ENCODE measurements at regions not wholly inside any gene's neighbourhood (a gene's known extent, or its start where the extent isn't known, plus 50 kb on each side); places are given as distances from the start of the nearest gene placed in this dataset.

GRCh38 chr12:97169889-97170567 lies 263.0 kb downstream of the NEDD1 start:
- no peak for TF ChIP-seq CTCF (IDR thresholded peaks at IDR 0.05)
- Histone ChIP-seq H3K9me3 (no peaks in the 10 kb centered on the region), H3K27me3 (no peaks in the 10 kb centered on the region), H3K27ac (no peak overlapping the region), H3K4me3 (no peak overlapping the region), H3K4me1 (no peaks in the 10 kb centered on the region), H3K36me3 (no peaks in the 10 kb centered on the region)
- no peak for DNase-seq (ENCODE audit: low spot score)

GRCh38 chr12:97173688-97174410 lies 266.8 kb downstream of the NEDD1 start:
- Histone ChIP-seq H3K27me3 (no peaks in the 10 kb centered on the region), H3K36me3 (no peaks in the 10 kb centered on the region), H3K9me3 (no peaks in the 10 kb centered on the region), H3K4me1 (no peaks in the 10 kb centered on the region), H3K4me3 (no peak overlapping the region), H3K27ac (no peak overlapping the region)
- no peak for DNase-seq (ENCODE audit: low spot score)
- TF ChIP-seq CTCF (IDR thresholded peaks at IDR 0.05) = no peak

GRCh38 chr12:97177481-97177880 lies 270.4 kb downstream of the NEDD1 start:
- Histone ChIP-seq H3K9me3 (no peaks in the 10 kb centered on the region), H3K27ac (no peak overlapping the region), H3K36me3 (no peaks in the 10 kb centered on the region), H3K4me3 (no peak overlapping the region), H3K4me1 (no peaks in the 10 kb centered on the region), H3K27me3 (no peaks in the 10 kb centered on the region)
- no peak for DNase-seq (ENCODE audit: low spot score)
- TF ChIP-seq CTCF (IDR thresholded peaks at IDR 0.05) = no peak

- Histone ChIP-seq H3K27me3 (no peaks in the 10 kb centered on the region), H3K9me3 (no peaks in the 10 kb centered on the region), H3K36me3 (no peaks in the 10 kb centered on the region), H3K4me1 (no peaks in the 10 kb centered on the region), H3K27ac (no peak overlapping the region), H3K4me3 (no peak overlapping the region)
- no peak for DNase-seq (ENCODE audit: low spot score)
- TF ChIP-seq CTCF (IDR thresholded peaks at IDR 0.05) = no peak
Measured at GRCh38 chr12:97181571-97182265, 274.7 kb downstream of the NEDD1 start.

DNA sequence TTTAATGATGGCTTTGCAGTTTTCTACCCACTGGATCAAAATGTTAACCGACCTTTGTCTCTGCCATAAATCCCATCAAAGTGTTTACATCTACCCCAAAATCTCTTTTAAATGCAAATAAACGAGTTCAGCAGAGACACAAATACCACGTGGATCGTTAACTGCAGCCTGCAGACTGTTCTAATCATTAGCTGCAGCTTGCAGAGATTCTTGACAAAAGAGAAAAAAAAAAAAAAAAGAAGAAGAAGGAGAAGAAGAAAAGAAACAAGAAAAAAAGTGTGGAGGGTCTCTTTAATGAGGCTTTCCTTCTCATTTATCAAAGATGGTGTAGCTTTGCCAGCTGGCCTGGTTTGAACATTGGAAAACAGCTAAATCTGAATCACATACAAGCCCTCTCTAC lies 275.7 kb downstream of the NEDD1 start:
- H3K27me3 ChIP-seq = no peaks in the 10 kb centered on the region
- TF ChIP-seq CTCF (IDR thresholded peaks at IDR 0.05) = no peak
- H3K9me3 ChIP-seq = no peaks in the 10 kb centered on the region

More for the DNA sequence above, 275.7 kb downstream of the NEDD1 start:
- Histone ChIP-seq H3K27ac (no peak overlapping the region), H3K36me3 (no peaks in the 10 kb centered on the region), H3K4me1 (no peaks in the 10 kb centered on the region), H3K4me3 (no peak overlapping the region)
- DNase-seq (ENCODE audit: low spot score) = no peak

Data from right atrium auricular region (tissue), 2 donors.